Head of caudate nucleus (tissue), 42 donors: ENCODE measurements at regions not wholly inside any gene's neighbourhood (a gene's known extent, or its start where the extent isn't known, plus 50 kb on each side); places are given as distances from the start of the nearest gene placed in this dataset.

ENCODE experiments used
- DNase-seq, 42 donors: peaks; one replicate each; pipeline versions ENCODE4 v3.0.0 to v3.0.0-alpha.2; 2020 to 2021; ENCODE audit warnings: mixed read lengths in 7 of 42
- intact Hi-C: fragments of 100-400 bp; cut with DNase I; formaldehyde crosslinking; loops from one replicate; pipeline ENCODE4 v1.15.0; 2022

GRCh38 chr4:124401606-124402005 lies 310.9 kb downstream of the ANKRD50 start:
- intact Hi-C loops, result no loop called here
- no peak for DNase-seq

- intact Hi-C loops, result no loop called here
Measured at GRCh38 chr4:124409044-124409443, 303.5 kb downstream of the ANKRD50 start.

GRCh38 chr4:124414276-124415040 lies 298.1 kb downstream of the ANKRD50 start:
- intact Hi-C loops, result no loop called here
- DNase-seq, result no peak

More at GRCh38 chr4:124409044-124409443, 303.5 kb downstream of the ANKRD50 start:
- DNase-seq, result no peak

GRCh38 chr4:124415146-124415545 lies 297.4 kb downstream of the ANKRD50 start:
- no peak for DNase-seq
- intact Hi-C loops, result no loop called here

- intact Hi-C loops, result no loop called here
- no peak for DNase-seq
Measured at GRCh38 chr4:124417371-124417770, 295.2 kb downstream of the ANKRD50 start.

- no peak for DNase-seq
- intact Hi-C loops, result no loop called here
Measured at GRCh38 chr4:124420166-124420695, 292.3 kb downstream of the ANKRD50 start.

GRCh38 chr4:124423160-124423559 lies 289.4 kb downstream of the ANKRD50 start:
- intact Hi-C loops, result no loop called here
- no peak for DNase-seq

- intact Hi-C loops, result no loop called here
- no peak for DNase-seq
Measured at GRCh38 chr4:124426279-124426678, 286.3 kb downstream of the ANKRD50 start.

- intact Hi-C loops, result no loop called here
- no peak for DNase-seq
Measured at GRCh38 chr4:124427095-124427767, 285.3 kb downstream of the ANKRD50 start.

GRCh38 chr4:124428648-124429047 lies 283.9 kb downstream of the ANKRD50 start:
- DNase-seq, result no peak
- intact Hi-C loops, result no loop called here

GRCh38 chr4:124429746-124430250 lies 282.7 kb downstream of the ANKRD50 start:
- intact Hi-C loops, result no loop called here
- DNase-seq, result no peak

- no peak for DNase-seq
- intact Hi-C loops, result no loop called here
Measured at GRCh38 chr4:124431653-124432192, 280.8 kb downstream of the ANKRD50 start.

GRCh38 chr4:124432500-124432899 lies 280.0 kb downstream of the ANKRD50 start:
- DNase-seq, result no peak
- intact Hi-C loops, result no loop called here

GRCh38 chr4:124433044-124433443 lies 279.5 kb downstream of the ANKRD50 start:
- intact Hi-C loops, result no loop called here
- no peak for DNase-seq

- no peak for DNase-seq
- intact Hi-C loops, result no loop called here
Measured at GRCh38 chr4:124433500-124433899, 279.0 kb downstream of the ANKRD50 start.

GRCh38 chr4:124435274-124435950 lies 277.1 kb downstream of the ANKRD50 start:
- no peak for DNase-seq
- intact Hi-C loops, result no loop called here

GRCh38 chr4:124437853-124438495 lies 274.6 kb downstream of the ANKRD50 start:
- no peak for DNase-seq
- intact Hi-C loops, result no loop called here

- DNase-seq, result no peak
- intact Hi-C loops, result no loop called here
Measured at GRCh38 chr4:124445071-124445470, 267.5 kb downstream of the ANKRD50 start.

GRCh38 chr4:124449881-124450280 lies 262.7 kb downstream of the ANKRD50 start:
- intact Hi-C loops, result no loop called here
- no peak for DNase-seq
